Anterior cingulate cortex (tissue), 58 donors: ENCODE measurements at regions not wholly inside any gene's neighbourhood (a gene's known extent, or its start where the extent isn't known, plus 50 kb on each side); places are given as distances from the start of the nearest gene placed in this dataset.

Experiments used
- DNase-seq, 58 donors: peaks; one replicate each; lab custom pipeline; 2025; lab: John Stamatoyannopoulos, UW

DNA sequence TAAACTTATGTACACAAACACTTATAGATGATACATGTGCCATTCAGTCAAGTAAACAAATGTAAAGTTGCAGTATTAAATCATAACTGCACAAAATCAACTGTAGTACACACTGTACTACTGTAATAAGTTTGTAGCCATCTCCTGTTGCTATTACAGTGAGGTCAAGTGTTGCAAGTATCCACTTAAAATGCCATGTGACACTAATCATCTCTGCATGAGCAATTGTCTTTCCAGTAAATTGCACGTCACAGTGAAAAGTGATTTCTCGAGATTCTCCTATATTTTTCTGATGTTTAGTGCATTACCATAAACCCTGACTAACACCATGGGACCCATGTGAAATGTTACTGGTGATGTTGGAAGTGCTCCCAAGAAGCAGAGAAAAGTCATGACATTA, 293.3 kb upstream of the SP4 start:
- DNase-seq, result no peak

DNA sequence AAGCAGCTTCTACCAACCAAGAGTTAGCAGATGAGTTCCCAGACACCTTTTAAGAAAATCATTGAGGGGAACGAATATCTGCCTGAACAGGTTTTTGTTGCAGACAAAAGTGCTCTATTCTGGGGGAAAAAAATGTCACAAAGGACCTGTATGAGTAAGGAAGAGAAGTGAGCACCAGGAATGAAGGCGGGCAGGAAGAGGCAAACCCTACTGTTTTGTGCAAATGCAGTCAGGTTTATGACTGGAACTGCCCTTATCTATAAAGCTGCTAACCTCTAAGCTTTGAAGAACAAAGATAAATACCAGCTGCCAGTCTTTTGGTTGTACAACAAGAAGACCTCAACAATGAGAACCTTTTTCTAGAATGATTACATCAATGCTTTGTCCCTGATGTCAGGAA, 292.4 kb upstream of the SP4 start:
- no peak for DNase-seq

GRCh38 chr7:21137640-21138039, 290.2 kb upstream of the SP4 start:
- DNase-seq, result no peak

GRCh38 chr7:21140622-21141021, 287.3 kb upstream of the SP4 start:
- DNase-seq, result no peak

- DNase-seq, result no peak
These were observed 286.4 kb upstream of the SP4 start for GRCh38 chr7:21141476-21141875.

GRCh38 chr7:21142081-21142480, 285.8 kb upstream of the SP4 start:
- DNase-seq, result no peak

- DNase-seq, result no peak
These were observed 281.1 kb upstream of the SP4 start for GRCh38 chr7:21146642-21147423.

GRCh38 chr7:21149809-21150208, 278.1 kb upstream of the SP4 start:
- DNase-seq, result no peak

GRCh38 chr7:21154614-21155013, 273.3 kb upstream of the SP4 start:
- DNase-seq, result no peak

- DNase-seq, result no peak
These were observed 268.4 kb upstream of the SP4 start for GRCh38 chr7:21159506-21159905.

DNA sequence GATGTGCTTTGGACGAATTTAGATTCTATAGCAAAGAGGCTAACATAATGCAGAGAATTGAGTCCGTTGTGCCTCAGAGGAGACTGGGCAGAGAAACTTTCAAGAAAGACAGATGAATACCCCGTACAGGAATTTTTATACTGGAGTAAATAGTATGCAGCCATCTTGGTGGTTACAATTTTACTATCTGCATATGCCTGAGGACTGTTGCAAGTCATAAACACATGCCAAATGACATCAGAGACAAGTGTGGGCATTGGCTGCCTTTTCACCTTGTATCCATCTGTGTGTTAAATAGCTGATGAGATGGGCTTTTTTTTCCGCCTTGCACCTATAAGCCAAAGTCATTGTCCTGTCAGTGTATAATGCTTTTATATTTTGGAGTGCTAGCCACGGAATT, 267.5 kb upstream of the SP4 start:
- DNase-seq, result no peak

DNA sequence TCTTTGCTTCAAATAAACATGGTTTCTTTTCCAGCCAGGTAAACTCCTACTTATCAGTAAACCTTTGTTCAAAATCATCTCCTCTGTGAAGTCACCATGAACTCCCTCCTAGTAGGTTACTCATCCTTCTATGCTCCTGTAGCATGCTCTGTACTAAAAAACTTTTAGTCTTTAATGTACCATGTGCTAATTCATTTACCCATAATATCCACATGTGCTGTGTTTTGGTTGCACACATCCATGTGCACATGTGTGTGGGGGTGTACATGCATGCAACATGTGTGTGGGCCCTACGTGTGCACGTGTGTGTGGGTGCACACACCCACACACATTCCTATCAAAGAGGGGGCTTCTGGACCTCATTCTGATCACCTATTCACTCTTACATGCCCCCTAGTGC, 259.9 kb upstream of the SP4 start:
- no peak for DNase-seq

- DNase-seq, result no peak
These were observed 258.0 kb upstream of the SP4 start for GRCh38 chr7:21169667-21170580.

GRCh38 chr7:21172800-21173199, 255.1 kb upstream of the SP4 start:
- DNase-seq, result no peak

GRCh38 chr7:21173436-21173835, 254.4 kb upstream of the SP4 start:
- no peak for DNase-seq

GRCh38 chr7:21175714-21176113, 252.2 kb upstream of the SP4 start:
- DNase-seq, result no peak

GRCh38 chr7:21184942-21185652, 242.8 kb upstream of the SP4 start:
- no peak for DNase-seq

GRCh38 chr7:21185653-21186265, 242.1 kb upstream of the SP4 start:
- DNase-seq, result no peak

GRCh38 chr7:21191321-21192073, 236.4 kb upstream of the SP4 start:
- no peak for DNase-seq

DNA sequence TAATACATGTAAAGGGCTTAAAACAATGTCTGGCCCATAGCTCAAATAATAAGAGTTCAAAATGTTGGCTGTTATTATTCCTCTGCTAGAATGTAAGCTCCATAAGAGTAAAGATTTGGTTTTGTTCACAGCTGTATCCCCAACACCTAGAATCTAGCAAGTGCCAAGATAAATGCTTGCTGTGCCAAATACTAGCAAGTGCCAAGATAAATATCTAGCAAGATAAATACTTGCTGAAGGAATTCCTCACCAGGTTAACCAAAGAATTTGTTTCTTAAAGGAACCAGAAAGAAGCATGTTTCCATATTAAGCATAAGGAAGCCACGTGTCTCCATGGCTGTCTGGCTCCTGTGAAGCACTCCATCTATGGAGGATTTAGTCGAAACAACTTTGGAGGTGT, 235.2 kb upstream of the SP4 start:
- no peak for DNase-seq
